NCI-H1048 (cell line): ENCODE measurements at regions not wholly inside any gene's neighbourhood (a gene's known extent, or its start where the extent isn't known, plus 50 kb on each side); places are given as distances from the start of the nearest gene placed in this dataset.
"Not testable (repeated sequence)": the region's sequence is repeated elsewhere in the genome, so short reads cannot be mapped to it uniquely, and the experiment has no call there.

Experiments used
- DNase-seq: peaks from one replicate; lab custom pipeline; 2025; lab: John Stamatoyannopoulos, UW

DNA sequence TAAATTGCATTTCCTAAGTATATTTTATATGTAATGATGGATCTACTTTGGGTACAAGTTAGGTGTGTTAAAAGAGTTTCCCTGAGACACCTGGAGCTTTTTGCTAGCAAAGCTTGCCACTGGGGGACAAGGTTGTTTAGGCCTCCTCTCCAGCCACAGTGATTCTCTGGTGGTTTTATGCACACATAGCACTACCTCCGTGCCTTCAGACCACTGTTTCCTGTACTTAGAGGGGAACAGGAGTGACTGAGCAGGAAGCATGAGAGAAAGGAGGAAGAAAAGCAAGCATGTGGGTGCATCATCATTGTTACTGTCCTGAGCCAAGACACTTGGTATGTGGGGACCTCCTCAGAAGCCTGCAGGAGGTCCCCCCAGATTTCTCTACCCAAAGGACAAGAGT is 272.1 kb downstream of the RASEF start:
- no peak for DNase-seq

DNA sequence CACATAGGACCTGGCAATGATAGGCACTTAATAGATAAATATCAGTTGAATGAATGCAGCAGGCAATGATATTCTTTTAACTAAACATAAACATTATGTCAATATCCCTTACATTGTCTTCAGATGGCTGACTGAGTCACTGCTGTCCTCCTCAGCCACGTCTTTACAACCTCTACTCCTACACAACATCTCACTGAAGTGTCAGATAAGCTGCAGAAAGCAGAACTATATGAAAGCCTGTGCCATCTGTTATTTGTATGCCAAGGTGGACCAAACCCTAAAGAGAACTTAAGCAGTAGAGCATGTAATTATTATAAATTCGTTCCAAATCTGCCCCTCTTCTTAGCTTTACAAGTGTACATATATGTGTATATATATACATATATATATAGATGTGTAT is 271.2 kb downstream of the RASEF start:
- DNase-seq = no peak

DNA sequence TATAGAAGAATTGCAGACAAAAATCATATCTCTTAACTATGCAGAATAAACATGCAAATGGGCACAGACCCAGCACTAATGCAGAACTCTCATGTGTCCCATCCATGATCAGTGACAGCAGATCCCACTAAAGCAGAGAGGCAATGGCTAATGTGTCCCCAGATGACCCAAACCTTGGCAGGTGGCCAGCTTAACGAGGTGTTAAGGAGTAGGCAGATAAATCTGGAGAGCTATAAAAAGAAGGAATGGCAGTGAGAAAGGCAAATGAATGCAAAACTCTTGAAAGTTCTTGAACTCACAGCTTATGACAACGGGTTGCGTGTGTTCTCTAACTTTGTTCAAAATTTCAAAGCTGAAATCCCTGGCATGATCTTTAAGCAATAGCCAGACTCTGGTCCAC is 265.4 kb downstream of the RASEF start:
- DNase-seq = no peak

DNA sequence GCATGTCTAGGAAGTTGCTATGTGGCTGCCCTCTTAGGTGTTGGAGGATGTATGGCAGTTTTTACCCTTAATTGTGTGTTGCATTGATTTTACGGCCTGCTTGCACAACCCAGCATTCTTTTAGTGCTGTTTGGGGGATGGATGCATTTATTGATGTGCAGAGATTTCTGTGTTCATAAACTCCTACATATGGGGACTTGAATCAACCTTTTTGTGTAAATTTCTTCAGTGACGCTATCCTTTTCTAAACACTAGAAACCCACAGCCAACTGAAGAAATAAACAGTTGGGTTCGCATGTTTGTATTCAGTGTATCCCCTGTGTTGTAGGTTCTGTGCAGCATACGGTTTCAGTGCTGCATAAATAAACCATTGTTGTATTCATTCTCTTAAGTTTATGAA is 263.7 kb downstream of the RASEF start:
- DNase-seq = no peak

DNA sequence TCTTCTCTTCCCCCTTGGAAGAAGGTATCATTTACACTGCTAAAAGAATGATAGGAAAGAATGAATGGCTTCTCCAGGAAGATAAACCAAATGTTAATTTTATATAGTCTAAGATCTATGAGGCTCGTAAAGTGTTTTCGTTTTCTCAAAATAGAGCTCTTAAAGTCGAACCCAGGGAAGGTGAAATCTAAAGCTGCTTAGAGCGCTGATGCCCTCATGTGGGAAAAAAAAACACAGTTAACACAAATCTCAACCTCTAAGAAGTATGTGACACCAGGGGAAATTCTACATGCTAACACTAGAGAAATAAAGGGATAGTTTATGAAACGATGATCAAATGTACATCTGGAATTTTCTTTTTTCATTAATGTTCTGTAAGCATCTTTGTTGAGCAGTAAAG is 257.9 kb downstream of the RASEF start:
- no peak for DNase-seq

DNA sequence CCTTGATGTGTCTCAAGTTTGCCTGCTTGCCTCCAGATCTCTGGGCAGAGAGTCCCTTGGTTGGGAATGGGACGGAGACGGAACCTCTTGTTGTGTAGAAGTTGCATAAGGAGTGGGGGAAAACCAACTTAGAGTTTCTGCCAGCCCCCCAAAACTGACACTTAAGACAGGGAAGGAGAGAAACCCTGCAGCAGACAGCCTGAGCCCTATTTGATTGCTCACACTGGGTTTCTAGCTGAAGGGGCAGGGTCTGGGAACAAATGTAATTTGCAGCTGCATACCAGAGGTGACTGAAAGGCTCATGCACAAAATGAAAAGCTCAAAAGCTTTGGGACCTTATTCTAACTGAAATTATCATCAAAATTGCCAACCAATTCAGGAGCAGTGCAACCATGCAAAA is 254.5 kb downstream of the RASEF start:
- no peak for DNase-seq

DNA sequence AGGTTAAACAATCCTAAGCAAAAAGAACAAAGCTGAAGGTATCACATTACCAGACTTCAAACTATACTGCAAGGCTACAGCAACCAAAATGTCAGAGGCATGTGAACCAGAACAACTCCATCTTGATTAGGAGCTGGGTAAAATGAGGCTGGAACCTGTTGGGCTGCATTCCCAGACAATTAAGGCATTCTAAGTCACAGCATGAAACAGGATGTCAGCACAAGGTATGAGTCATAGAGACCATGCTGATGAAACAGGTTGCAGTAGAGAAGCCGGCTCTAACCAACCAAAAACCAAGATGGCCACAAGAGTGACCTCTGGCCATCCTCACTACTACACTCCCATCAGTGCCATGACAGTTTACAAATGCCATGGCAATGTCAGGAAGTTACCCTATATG is 252.0 kb downstream of the RASEF start:
- no peak for DNase-seq

DNA sequence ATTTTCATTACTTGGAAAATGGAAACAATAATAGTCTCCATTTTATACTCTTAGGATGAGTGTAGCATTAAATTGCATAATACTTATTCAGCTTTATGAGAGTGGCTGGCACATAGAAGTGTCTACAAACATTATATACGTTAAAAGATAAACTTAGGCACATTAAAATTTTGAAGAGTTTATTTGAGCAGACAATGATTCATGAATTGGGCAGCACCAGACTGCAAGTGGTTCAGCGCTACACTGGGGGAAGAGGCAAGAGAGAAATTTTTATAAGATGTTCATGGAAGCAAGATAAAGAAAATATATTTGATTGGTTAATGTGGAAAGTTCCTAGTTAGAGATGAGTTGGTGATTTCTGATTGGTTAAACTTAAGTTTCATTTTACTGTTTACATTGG is 243.7 kb downstream of the RASEF start:
- no peak for DNase-seq

DNA sequence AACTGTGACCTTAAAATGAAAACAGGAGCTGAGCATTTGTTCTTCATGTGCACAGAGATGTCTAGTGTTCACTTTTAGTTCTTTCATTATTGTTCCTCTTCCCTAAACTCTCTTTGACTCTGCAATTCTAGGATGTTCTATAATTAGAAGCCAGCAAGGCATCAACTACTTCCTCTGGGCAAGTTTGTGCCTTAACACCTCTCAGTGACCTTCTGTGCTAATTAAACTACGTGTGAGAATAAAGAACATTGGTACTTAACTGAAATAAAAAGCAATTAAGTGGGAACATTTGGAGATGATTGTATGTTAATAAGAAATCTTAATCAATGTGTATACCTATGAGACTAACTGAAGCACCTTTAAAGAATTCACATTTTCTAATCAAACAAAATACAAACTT is 242.8 kb downstream of the RASEF start:
- DNase-seq = no peak

DNA sequence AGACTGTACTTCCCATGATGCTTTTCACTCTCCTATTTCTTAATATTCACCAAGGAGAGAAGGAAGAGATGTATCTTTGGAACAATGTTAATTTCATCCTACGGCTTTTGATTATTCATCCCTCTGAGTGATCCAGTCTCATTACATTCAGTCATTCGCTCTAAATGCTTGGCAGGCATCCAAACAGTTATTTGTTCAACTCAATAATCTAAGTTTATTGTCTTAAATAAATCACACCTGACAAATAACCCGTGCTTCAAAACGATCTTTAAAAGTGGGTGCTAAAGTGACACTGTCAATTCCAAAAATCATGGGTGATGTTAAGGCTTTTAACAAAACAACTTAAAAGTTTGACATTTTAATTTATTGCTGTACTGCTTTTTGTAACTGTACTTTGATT is 233.1 kb downstream of the RASEF start:
- DNase-seq = no peak

DNA sequence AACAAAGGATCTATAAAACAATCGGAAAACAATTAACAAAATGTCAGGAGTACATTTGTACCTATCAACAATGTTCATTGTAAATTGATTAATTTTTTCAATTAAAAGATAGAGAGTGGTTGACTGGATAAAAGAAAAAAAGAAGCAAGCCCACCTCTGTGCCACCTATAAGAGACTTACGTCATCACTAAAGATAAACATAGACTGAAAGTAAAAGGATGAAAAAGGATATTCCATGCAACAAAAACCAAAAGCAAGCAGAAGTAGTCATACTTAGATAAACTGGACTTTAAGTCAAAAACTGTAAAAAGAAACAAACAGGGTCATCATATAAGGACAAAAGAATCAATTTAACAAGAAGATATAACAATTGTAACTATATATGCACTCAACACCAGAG is 197.4 kb downstream of the RASEF start:
- DNase-seq = no peak

DNA sequence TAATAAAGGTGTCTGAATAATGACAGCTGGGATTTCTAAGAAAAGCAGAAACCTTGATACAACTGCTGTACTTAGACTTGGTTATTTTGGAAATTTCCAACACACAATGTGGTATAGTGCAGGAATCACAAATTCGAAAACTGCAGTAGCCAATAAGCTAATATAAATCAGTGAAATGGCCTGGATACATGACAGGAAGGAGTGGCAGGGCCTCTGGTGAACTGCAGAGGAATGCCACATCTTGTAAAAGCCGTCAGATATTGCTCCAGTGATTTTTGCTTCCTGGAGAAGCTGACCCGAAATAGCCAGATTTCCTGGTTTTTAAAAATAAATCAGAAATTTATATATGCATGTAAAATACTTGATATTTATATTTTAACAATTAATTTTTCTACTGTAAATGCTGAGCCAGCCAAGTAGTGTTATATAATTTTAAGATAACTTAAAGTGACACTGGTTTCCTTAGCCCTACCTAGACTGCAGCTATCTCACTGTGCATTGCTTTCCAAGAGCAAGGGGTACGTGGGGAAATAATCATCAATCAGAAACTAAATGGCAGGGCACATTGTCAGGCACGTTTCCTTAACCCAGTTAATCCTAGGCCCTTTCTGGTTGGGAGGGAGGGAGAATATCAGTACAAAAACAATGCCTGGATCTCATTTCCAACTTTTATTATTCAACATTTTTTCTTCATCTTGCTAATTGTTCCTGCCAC is 182.4 kb downstream of the RASEF start:
- DNase-seq = no peak

DNA sequence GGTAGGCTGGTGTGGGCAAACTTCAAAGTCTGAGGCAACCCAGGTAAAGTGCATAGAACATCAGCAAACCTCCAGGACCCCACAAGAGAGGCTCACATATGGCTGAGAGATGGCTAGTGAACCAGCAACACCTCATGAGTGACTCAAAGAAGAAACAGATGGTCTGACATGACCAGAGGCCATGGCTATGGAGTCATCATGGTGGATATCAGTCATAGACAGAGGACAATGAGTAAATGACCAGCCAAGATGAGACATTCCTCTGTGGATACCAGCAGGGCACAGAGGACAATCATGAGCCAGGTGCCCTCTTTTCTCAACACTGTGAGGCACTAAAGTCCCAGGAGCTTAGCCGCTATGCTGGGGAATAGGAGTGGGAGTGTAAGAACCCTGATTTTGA is 180.8 kb downstream of the RASEF start:
- no peak for DNase-seq

DNA sequence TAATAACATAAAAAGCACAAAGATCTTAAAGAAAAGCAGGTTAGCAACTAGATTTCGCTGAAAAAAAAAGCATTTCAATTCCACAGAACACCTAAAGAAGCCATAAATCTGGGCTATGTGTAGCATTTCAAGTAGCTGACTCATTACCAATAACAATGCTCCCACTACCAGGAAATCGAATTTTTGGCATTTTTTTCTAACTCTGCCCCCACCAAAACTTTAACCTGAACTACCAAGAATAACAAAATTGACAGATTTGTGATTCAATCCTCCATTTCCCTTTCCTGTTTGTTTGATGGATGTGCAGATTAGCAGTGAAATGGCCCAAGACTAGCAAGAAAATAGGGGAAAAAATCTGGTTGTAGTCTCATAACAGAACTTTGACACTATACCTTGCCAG is 180.2 kb downstream of the RASEF start:
- no peak for DNase-seq

DNA sequence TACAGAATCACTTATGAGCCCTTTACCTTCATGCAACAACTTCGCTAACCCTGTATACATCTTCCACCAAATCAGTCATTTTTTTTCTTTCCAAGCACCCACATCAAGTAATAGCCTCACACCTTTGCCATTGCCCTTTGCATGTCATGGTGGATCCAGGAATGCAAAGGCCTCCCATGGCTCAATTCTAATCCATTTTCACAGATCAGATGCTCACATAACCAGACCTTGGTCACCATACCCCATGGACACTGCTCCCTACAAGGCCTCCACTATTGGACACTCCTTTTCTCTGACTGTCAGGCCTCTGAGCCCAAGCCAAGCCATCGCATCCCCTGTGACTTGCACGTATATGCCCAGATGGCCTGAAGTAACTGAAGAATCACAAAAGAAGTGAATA is 179.5 kb downstream of the RASEF start:
- DNase-seq = no peak

DNA sequence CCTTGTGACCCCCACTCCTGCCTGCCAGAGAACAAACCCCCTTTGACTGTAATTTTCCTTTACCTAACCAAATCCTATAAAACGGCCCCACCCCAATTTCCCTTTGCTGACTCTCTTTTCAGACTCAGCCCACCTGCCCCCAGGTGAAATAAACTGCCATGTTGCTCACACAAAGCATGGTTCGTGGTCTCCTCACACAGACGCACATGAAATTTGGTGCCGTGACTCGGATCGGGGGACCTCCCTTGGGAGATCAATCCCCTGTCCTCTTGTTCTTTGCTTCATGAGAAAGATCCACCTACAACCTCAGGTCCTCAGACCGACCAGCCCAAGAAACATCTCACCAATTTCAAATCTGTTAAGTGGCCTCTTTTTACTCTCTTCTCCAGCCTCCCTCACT is 179.0 kb downstream of the RASEF start:
- not testable (repeated sequence) for DNase-seq

DNA sequence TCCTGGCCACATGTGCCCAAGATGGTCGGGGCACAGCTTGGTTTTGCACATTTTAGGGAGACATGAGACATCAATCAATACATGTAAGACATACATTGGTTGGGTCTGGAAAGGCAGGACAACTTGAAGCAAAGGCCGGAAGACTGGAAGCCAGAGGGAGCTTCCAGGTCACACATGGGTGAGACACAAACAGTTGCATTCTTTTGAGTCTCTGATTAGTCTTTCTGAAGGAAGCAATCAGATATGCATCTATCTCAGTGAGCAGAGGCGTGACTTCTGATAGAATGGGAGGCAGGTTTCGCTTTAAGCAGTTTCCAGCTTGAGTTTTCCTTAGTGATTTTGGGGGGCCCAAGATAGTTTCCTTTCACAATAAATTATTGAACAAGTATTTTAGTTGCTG is 172.5 kb downstream of the RASEF start:
- DNase-seq = no peak

DNA sequence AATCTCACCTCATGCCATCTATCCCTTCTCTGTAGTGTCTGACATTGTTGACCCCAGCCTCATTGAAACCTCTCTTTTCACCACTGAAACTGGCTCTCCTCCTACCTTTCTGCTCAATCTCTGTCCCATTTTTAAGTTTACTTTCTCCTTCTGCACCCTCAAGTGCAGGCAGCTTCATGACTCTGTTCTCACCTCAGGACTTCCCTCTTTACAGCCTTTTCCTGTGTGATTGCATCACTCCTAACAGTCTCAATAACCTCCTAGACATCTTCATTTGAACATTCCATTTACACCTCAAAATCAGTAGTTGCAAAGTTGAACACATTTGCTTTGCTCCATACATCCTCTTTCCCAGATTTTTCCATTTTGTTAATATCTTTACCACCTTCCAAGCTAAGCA is 172.1 kb downstream of the RASEF start:
- DNase-seq = no peak

DNA sequence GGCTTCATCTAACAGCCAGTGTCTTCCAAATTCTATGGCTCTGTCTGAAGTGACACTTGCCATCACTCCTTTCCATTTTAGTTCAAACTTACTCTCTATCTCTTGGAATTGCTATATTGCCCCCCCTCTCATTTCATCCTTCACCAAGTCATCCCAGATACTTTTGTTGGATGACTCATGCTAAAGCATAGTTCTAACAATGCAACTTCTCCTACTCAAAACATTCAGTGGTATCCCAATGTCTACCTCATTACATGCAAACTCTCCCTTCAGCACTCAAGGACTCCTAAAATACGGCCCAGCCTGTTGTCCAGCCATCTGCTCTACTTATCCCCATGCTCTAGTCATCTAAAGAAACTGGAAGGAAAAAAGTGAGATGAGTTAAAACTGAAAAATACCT is 171.6 kb downstream of the RASEF start:
- DNase-seq = no peak

DNA sequence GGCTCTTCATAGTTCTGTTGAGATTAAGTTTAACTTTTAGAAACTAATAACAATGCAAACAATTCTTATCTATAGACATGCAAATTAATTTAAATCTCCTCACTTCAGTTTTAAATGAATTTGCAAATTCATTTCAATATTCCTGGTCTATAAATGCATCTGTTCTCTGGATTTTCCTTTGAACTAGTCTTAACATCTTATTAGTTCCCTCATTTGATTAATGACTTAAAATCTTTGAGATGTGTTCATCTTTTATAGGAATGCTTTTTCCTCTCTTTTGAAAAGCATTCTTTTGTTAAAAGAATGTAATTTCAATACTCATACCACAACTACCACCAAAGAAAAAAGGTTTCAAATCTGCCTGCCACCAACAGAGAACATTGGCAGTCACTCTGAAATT is 169.4 kb downstream of the RASEF start:
- no peak for DNase-seq

DNA sequence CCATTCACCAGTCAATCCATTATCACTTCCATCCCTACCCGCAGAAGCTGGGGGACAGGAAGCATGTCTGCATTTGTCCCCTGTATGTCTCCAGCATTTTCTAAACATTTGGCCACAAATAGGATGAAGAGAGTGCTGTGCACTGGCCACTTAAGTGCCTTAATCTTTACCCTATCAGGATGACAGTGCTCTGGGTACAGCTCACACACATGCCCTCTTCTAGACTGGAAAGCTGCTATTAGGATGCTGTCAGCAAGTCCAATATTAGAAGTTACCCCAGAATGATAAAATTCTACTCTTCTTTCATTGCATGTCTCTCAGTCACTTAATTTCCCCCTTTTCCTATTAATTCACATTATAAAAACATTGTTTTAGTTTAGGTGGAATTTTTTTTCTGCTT is 168.4 kb downstream of the RASEF start:
- DNase-seq = no peak

DNA sequence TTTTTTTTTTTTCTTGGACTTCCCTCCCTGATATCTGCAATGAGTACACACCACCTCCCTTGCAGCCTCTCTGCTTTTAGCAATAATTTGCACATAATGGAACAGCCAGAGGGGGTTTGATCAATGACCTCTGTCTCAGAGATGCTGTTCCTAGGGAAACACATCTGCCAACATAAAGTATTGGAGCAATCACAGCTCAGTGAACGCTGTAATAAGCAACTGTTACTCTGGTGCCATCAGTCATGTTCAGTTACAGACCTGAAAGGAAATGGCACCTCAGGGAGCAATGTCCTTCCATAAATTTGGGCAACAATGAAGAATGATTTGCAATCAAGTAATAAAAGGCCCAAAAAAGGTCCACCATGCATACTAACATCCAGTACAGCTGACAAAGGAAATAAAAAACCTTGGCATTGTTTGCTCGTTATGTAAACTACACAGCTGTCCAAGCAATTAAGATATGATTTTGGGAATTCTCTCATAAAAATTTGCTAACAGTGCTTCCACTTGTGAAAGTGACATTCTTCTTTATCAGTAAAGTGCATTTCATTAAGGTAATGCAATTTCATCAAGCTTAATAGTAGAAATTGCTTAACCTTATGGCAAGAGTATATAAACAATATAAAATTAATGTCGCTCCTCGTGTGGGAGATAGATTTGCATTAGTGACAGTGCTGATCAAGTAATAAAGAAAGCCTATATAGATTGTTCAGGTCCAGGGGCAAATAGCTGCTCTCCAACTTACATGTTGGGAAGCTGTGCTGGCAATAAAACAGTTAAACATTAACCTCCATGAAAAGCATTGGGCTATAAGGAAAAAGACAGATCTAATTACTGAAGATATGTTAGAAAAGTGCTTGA is 167.8 kb downstream of the RASEF start:
- no peak for DNase-seq

DNA sequence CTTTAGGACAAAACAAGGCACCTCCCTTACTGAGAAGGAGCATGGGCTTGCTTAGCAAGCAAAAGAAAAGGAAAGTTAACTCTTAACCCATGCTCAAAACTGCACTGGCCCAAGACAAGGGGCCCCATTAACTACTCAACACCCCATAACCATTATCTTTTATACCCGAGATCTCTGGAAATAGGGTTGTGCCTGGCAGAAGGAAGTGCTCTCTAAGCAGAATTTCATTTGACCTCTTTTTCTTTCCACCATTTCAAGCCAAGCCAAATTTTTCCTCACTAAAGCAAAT is 167.2 kb downstream of the RASEF start:
- no peak for DNase-seq

DNA sequence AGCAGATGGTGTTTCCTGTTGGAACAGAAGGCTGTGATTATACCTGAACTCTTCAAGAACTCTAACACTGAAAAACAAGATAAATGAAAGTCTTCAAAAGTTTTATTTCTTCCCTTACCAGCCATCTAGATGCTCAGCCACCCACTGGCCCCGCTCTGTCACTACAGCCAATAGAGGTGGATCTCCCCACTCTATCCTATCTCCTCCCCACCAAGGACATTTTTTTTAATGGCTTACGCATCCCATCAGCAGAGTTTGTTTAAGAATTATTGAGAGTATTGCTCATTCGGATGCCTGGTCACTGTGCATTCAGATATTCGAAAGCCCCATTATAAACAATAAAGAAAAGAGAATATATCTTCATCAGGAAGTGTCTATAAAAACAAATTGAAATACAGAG is 159.4 kb downstream of the RASEF start:
- no peak for DNase-seq
